GM23248 (cell line): ENCODE measurements at regions not wholly inside any gene's neighbourhood (a gene's known extent, or its start where the extent isn't known, plus 50 kb on each side); places are given as distances from the start of the nearest gene placed in this dataset.

Source experiments
- EZH2 ChIP-seq: fragments of 200-600 bp; sonication (generic); IDR thresholded peaks from 2 replicates; pipeline ENCODE4 v1.6.1; 2018; ENCODE audit warnings: antibody characterized with exemption, mild to moderate bottlenecking; ENCODE audit not compliant: insufficient read depth, poor library complexity, severe bottlenecking
- EZH2phosphoT487 ChIP-seq: fragments of 200-600 bp; sonication (generic); IDR thresholded peaks from 2 replicates; pipeline ENCODE4 v1.6.1; 2018; ENCODE audit warnings: antibody characterized with exemption, moderate library complexity, mild to moderate bottlenecking, low read depth; ENCODE audit not compliant: insufficient read depth

GRCh38 chr10:64996886-64997285 lies 1475.7 kb downstream of the REEP3 start:
- TF ChIP-seq EZH2phosphoT487 (no peak), EZH2 (no peak)
